H1 (cell line): ENCODE measurements at regions not wholly inside any gene's neighbourhood (a gene's known extent, or its start where the extent isn't known, plus 50 kb on each side); places are given as distances from the start of the nearest gene placed in this dataset.

ENCODE experiments used
- CTCF ChIA-PET: fragments of 300-600 bp; sonication (Branson Sonifier 250); formaldehyde crosslinking; loops from one replicate; lab custom pipeline; 2021; ENCODE audit not compliant: partially characterized antibody; lab: Charles Lee
- POLR2A ChIA-PET: fragments of 300-600 bp; sonication (Branson Sonifier 250); formaldehyde crosslinking; loops from one replicate; lab custom pipeline; 2021; ENCODE audit warnings: inconsistent platforms; ENCODE audit not compliant: partially characterized antibody; lab: Charles Lee
- DNase-seq, 2 experiments: peaks; one replicate each; pipeline versions ENCODE4 v3.0.0 to v3.0.0-alpha.2; 2010 to 2022; ENCODE audit warnings: low spot score in 2 of 2, low read depth in 1 of 2, mixed read lengths in 1 of 2
- FAIRE-seq: peaks from 2 replicates; lab custom pipeline; 2011; peaks lifted over from hg19 to GRCh38; lab: Jason Lieb, UNC
- H2AFZ ChIP-seq: 2 replicates; pipeline ENCODE4 v1.8.1; 2012; ENCODE audit warnings: low read length, inconsistent platforms
- H2AK5ac ChIP-seq: 2 replicates; pipeline ENCODE4 v1.6.1; 2013; ENCODE audit warnings: low read depth, low read length
- H2BK120ac ChIP-seq: replicated peaks from 2 replicates; pipeline ENCODE3; 2013; ENCODE audit warnings: low read depth, low read length, inconsistent platforms
- H2BK12ac ChIP-seq: 2 replicates; pipeline ENCODE4 v1.6.1; 2013; ENCODE audit warnings: low read depth, low read length
- H2BK15ac ChIP-seq: 2 replicates; pipeline ENCODE4 v1.6.1; 2013; ENCODE audit warnings: low read length
- H2BK20ac ChIP-seq: 2 replicates; pipeline ENCODE4 v1.6.1; 2013; ENCODE audit warnings: low read length
- H2BK5ac ChIP-seq: 2 replicates; pipeline ENCODE4 v1.6.1; 2013; ENCODE audit warnings: low read depth, low read length
- H3K14ac ChIP-seq: 2 replicates; pipeline ENCODE4 v1.6.1; 2013; ENCODE audit warnings: inconsistent platforms; ENCODE audit not compliant: insufficient read length
- H3K18ac ChIP-seq: 2 replicates; pipeline ENCODE4 v1.6.1; 2013; ENCODE audit warnings: low read length; ENCODE audit errors: extremely low read depth
- H3K23ac ChIP-seq: 2 replicates; pipeline ENCODE4 v1.6.1; 2013; ENCODE audit warnings: inconsistent platforms; ENCODE audit not compliant: insufficient read length
- H3K23me2 ChIP-seq: 2 replicates; pipeline ENCODE4 v1.6.1; 2013; ENCODE audit warnings: low read depth, low read length
- H3K27ac ChIP-seq: 2 replicates; pipeline ENCODE4 v1.6.1; 2011; ENCODE audit warnings: low read depth, low read length, inconsistent platforms
- H3K27me3 ChIP-seq, 4 experiments: replicated peaks in 1 of 4; 1 replicate in 1 of 4; 2 replicates in 3 of 4; pipeline versions ENCODE4 v1.6.1 to v1.8.1; 2011 to 2013; ENCODE audit warnings: low read length in 3 of 4, mild to moderate bottlenecking in 3 of 4, inconsistent platforms in 2 of 4, mixed read lengths in 2 of 4, moderate library complexity in 1 of 4; ENCODE audit not compliant: control insufficient read depth in 3 of 4, insufficient read depth in 3 of 4; ENCODE audit errors: extremely low read depth in 1 of 4
- H3K36me3 ChIP-seq, 4 experiments: 2 replicates each; pipeline versions ENCODE4 v1.6.1 to v1.8.1; 2011 to 2013; ENCODE audit warnings: mild to moderate bottlenecking in 4 of 4, low read length in 3 of 4, moderate library complexity in 2 of 4, control low read depth in 1 of 4, inconsistent platforms in 1 of 4; ENCODE audit not compliant: insufficient read depth in 4 of 4, control insufficient read depth in 2 of 4
- H3K4ac ChIP-seq: replicated peaks from 2 replicates; pipeline ENCODE3; 2013; ENCODE audit warnings: low read length, low read depth, mixed read lengths, inconsistent platforms; ENCODE audit not compliant: insufficient read length
- H3K4me1 ChIP-seq, 4 experiments: replicated peaks in 1 of 4; 1 replicate in 1 of 4; 2 replicates in 3 of 4; pipeline versions ENCODE4 v1.6.1 to v1.8.1; 2011 to 2013; ENCODE audit warnings: low read length in 3 of 4, inconsistent platforms in 2 of 4, mixed read lengths in 1 of 4; ENCODE audit not compliant: insufficient read depth in 4 of 4, control insufficient read depth in 3 of 4
- H3K4me2 ChIP-seq, 2 experiments: 2 replicates each; pipeline versions ENCODE4 v1.6.1 to v1.8.1; 2011 to 2013; ENCODE audit warnings: low read depth in 2 of 2, low read length in 2 of 2, control low read depth in 1 of 2, inconsistent platforms in 1 of 2, mild to moderate bottlenecking in 1 of 2; ENCODE audit not compliant: insufficient read depth in 1 of 2
- H3K4me3 ChIP-seq, 4 experiments: fragments of 200-600, 300-600 bp in 1 of 4; sonication (generic), shearing (Covaris generic), sonication (Bioruptor Twin) in 1 of 4; 2 replicates each; pipeline versions ENCODE4 v1.5.1 to v1.8.1; 2011 to 2016; ENCODE audit warnings: low read length in 4 of 4, low read depth in 3 of 4, control low read depth in 2 of 4, inconsistent platforms in 2 of 4, mild to moderate bottlenecking in 2 of 4, mixed read lengths in 1 of 4, moderate library complexity in 1 of 4; ENCODE audit not compliant: insufficient read depth in 2 of 4; ENCODE audit errors: extremely low read depth in 1 of 4
- H3K56ac ChIP-seq: replicated peaks from 2 replicates; pipeline ENCODE3; 2013; ENCODE audit warnings: low read depth, mild to moderate bottlenecking, mixed read lengths, low read length, inconsistent platforms; ENCODE audit not compliant: insufficient read length
- H3K79me1 ChIP-seq: 2 replicates; pipeline ENCODE4 v1.6.1; 2013; ENCODE audit warnings: low read depth, low read length, control low read depth
- H3K79me2 ChIP-seq, 2 experiments: 2 replicates each; pipeline versions ENCODE4 v1.6.1 to v1.8.1; 2012 to 2013; ENCODE audit warnings: low read length in 2 of 2, mild to moderate bottlenecking in 2 of 2, inconsistent platforms in 1 of 2; ENCODE audit not compliant: insufficient read depth in 2 of 2, control insufficient read depth in 1 of 2
- H3K9ac ChIP-seq, 4 experiments: replicated peaks in 1 of 4; 1 replicate in 1 of 4; 2 replicates in 3 of 4; pipeline versions ENCODE4 v1.6.1 to v1.8.1; 2011 to 2013; ENCODE audit warnings: low read depth in 3 of 4, low read length in 3 of 4, control low read depth in 2 of 4, mild to moderate bottlenecking in 2 of 4, moderate library complexity in 2 of 4, inconsistent platforms in 1 of 4; ENCODE audit errors: extremely low read depth in 1 of 4
- H3K9me3 ChIP-seq, 2 experiments: 2 replicates each; pipeline versions ENCODE4 v1.6.1 to v1.8.1; 2012 to 2013; ENCODE audit warnings: mild to moderate bottlenecking in 2 of 2, moderate library complexity in 2 of 2, control low read depth in 1 of 2, inconsistent platforms in 1 of 2, low read depth in 1 of 2, low read length in 1 of 2, mixed read lengths in 1 of 2; ENCODE audit not compliant: insufficient read depth in 2 of 2
- H4K20me1 ChIP-seq, 2 experiments: replicated peaks in 1 of 2; 2 replicates each; pipeline versions ENCODE3 to v1.8.1; 2011 to 2013; ENCODE audit warnings: inconsistent platforms in 2 of 2, low read length in 2 of 2, mild to moderate bottlenecking in 1 of 2; ENCODE audit not compliant: insufficient read depth in 2 of 2, control insufficient read depth in 1 of 2
- H4K5ac ChIP-seq: 2 replicates; pipeline ENCODE4 v1.6.1; 2013; ENCODE audit warnings: low read length, low read depth, mixed read lengths, inconsistent platforms; ENCODE audit not compliant: insufficient read length
- H4K8ac ChIP-seq: 2 replicates; pipeline ENCODE4 v1.8.0; 2013; ENCODE audit warnings: mild to moderate bottlenecking, moderate library complexity, low read length, inconsistent platforms; ENCODE audit not compliant: insufficient read depth; ENCODE audit errors: extremely low read depth
- H4K91ac ChIP-seq: replicated peaks from 2 replicates; pipeline ENCODE3; 2013; ENCODE audit warnings: low read length, mixed read lengths, inconsistent platforms; ENCODE audit not compliant: insufficient read length
- SP4 ChIP-seq: IDR thresholded peaks from 2 replicates; pipeline ENCODE4 v1.6.1; 2012; ENCODE audit warnings: low read length, inconsistent platforms
- WGBS, 2 experiments: shearing (Covaris generic) in 1 of 2; methylation state at CpG; one replicate each; pipeline versions ENCODE4 v1.1.6 to v1.1.7; 2013 to 2015; ENCODE audit warnings: low lambda C conversion rate in 2 of 2, mixed read lengths in 2 of 2, inconsistent platforms in 1 of 2, low coverage in 1 of 2, missing lambda C conversion rate in 1 of 2; ENCODE audit not compliant: insufficient replicate concordance in 2 of 2, insufficient coverage in 1 of 2, insufficient read length in 1 of 2; ENCODE audit errors: extremely low coverage in 1 of 2, missing lambda C conversion rate in 1 of 2; 5-methylcytosine and 5-hydroxymethylcytosine counted together

GRCh38 chr5:4098226-4098625 is 502.6 kb downstream of the IRX1 start:
- Histone ChIP-seq H4K20me1 (no peaks in the 10 kb centered on the region), H3K9ac (no peak overlapping the region), H2AK5ac (no peak overlapping the region), H2AFZ (no peak overlapping the region), H3K4me2 (no peak overlapping the region), H2BK12ac (no peak overlapping the region), H3K56ac (no peak overlapping the region), H3K18ac (no peak overlapping the region), H3K23me2 (no peaks in the 10 kb centered on the region), H3K79me2 (no peaks in the 10 kb centered on the region), H4K8ac (no peak overlapping the region), H3K4me1 (no peaks in the 10 kb centered on the region), H3K36me3 (no peaks in the 10 kb centered on the region), H3K27me3 (no peaks in the 10 kb centered on the region), H2BK5ac (no peak overlapping the region), H3K4me3 (no peak overlapping the region), H4K91ac (no peak overlapping the region), H3K23ac (no peak overlapping the region), H4K5ac (no peak overlapping the region), H2BK20ac (no peak overlapping the region), H2BK15ac (no peak overlapping the region), H2BK120ac (no peak overlapping the region), H3K79me1 (no peaks in the 10 kb centered on the region), H3K4ac (no peak overlapping the region), H3K9me3 (no peaks in the 10 kb centered on the region), H3K27ac (no peak overlapping the region), H3K14ac (no peak overlapping the region)
- CTCF ChIA-PET, result interaction anchor here (1.2 kb wide), 1 partner anchor 198 kb away, joined by 4 read pairs; no protein-coding TSS in a partner anchor
- DNase-seq (no peak), FAIRE-seq (no peak)
- no peak for TF ChIP-seq SP4
- POLR2A ChIA-PET, result no interaction called here
- 93% methylated on average over 9 of the region's 9 CpGs; no CpG with 5 or more reads in 1 of the 2 experiments for WGBS, 2 experiments
